ENCODE measurements at regions not wholly inside any gene's neighbourhood (a gene's known extent, or its start where the extent isn't known, plus 50 kb on each side); places are given as distances from the start of the nearest gene placed in this dataset.

- TF ChIP-seq POLR2A (IDR thresholded peaks at IDR 0.05): no peak
- TF ChIP-seq, protein P1, sequence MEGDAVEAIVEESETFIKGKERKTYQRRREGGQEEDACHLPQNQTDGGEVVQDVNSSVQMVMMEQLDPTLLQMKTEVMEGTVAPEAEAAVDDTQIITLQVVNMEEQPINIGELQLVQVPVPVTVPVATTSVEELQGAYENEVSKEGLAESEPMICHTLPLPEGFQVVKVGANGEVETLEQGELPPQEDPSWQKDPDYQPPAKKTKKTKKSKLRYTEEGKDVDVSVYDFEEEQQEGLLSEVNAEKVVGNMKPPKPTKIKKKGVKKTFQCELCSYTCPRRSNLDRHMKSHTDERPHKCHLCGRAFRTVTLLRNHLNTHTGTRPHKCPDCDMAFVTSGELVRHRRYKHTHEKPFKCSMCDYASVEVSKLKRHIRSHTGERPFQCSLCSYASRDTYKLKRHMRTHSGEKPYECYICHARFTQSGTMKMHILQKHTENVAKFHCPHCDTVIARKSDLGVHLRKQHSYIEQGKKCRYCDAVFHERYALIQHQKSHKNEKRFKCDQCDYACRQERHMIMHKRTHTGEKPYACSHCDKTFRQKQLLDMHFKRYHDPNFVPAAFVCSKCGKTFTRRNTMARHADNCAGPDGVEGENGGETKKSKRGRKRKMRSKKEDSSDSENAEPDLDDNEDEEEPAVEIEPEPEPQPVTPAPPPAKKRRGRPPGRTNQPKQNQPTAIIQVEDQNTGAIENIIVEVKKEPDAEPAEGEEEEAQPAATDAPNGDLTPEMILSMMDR (IDR thresholded peaks at IDR 0.05): no peak
Observed at GRCh38 chr7:65459438-65459837, 85.8 kb downstream of the ZNF92 start.
